ENCODE measurements at regions not wholly inside any gene's neighbourhood (a gene's known extent, or its start where the extent isn't known, plus 50 kb on each side); places are given as distances from the start of the nearest gene placed in this dataset.

- POLR2A ChIA-PET: no interaction called here
- CTCF ChIA-PET: interaction anchor here (1.7 kb wide), 1 partner anchor 10 kb away, joined by 6 read pairs; no protein-coding TSS in a partner anchor
- no peak for DNase-seq (ENCODE audit: extremely low spot score)
- TF ChIP-seq, protein P1, sequence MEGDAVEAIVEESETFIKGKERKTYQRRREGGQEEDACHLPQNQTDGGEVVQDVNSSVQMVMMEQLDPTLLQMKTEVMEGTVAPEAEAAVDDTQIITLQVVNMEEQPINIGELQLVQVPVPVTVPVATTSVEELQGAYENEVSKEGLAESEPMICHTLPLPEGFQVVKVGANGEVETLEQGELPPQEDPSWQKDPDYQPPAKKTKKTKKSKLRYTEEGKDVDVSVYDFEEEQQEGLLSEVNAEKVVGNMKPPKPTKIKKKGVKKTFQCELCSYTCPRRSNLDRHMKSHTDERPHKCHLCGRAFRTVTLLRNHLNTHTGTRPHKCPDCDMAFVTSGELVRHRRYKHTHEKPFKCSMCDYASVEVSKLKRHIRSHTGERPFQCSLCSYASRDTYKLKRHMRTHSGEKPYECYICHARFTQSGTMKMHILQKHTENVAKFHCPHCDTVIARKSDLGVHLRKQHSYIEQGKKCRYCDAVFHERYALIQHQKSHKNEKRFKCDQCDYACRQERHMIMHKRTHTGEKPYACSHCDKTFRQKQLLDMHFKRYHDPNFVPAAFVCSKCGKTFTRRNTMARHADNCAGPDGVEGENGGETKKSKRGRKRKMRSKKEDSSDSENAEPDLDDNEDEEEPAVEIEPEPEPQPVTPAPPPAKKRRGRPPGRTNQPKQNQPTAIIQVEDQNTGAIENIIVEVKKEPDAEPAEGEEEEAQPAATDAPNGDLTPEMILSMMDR (IDR thresholded peaks at IDR 0.05; ENCODE audit: control extremely low read depth, extremely low read depth, low read depth, missing control alignments): no peak
Measured at GRCh38 chr4:106512706-106513105, 144.1 kb upstream of the GIMD1 start.

GRCh38 chr4:106507440-106507839, 138.9 kb upstream of the GIMD1 start:
- no peak for DNase-seq (ENCODE audit: extremely low spot score)
- POLR2A ChIA-PET: no interaction called here
- CTCF ChIA-PET: interaction anchor here (1.6 kb wide), 1 partner anchor 15 kb away, joined by 3 read pairs; no protein-coding TSS in a partner anchor
- TF ChIP-seq, protein P1 (IDR thresholded peaks at IDR 0.05; ENCODE audit: control extremely low read depth, extremely low read depth, low read depth, missing control alignments): no peak

DNA sequence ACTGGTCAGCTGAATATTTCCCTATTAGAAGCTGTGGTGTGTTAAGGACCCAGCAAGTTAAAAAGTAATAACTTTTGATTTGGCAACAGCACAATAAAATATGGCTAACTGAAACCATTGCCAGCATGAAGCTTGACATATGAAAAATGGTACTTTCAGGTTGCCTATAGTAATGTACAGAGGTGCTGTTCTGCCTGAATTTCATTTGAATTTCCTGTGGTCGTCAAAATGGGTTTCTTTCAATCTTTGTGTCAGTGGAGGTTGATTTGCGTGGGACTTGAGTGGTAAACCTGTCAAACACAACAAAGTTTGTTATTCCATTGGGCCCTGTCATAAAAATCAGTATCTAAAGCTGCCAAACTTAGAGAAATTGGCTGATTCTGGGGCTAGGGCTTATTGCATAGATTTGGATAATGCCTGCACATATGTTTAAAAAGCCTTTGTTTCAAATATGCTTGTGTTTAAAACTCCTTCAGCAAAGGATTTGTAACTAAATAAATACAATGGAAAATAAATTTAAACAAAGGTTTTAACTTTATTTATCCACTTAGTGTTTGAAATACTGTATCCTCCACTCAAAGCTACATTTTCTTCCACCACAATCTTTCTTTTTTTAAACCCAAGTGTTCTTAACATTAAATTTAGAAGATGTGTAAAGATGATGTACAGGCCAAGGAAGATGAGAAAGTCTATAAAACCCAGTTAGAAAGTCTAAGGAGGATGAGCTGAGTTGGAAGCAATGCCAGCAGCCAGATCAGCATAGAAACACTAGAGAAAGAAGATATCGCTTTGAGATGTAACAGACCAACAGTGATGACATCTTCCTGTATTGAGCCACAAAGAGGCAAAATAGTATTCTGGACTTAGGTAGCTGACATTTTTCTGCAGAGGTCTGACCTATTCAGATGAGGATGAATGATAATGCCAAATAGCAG, 134.8 kb upstream of the GIMD1 start:
- TF ChIP-seq, protein P1 (IDR thresholded peaks at IDR 0.05; ENCODE audit: control extremely low read depth, extremely low read depth, low read depth, missing control alignments): no peak
- ChIA-PET CTCF (interaction anchor here (0.9 to 2.6 kb wide), 11 partner anchors 10 to 265 kb away, joined by 3 to 21 read pairs (median 4); no protein-coding TSS in a partner anchor), POLR2A (no interaction called here)
- no peak for DNase-seq (ENCODE audit: extremely low spot score)

DNA sequence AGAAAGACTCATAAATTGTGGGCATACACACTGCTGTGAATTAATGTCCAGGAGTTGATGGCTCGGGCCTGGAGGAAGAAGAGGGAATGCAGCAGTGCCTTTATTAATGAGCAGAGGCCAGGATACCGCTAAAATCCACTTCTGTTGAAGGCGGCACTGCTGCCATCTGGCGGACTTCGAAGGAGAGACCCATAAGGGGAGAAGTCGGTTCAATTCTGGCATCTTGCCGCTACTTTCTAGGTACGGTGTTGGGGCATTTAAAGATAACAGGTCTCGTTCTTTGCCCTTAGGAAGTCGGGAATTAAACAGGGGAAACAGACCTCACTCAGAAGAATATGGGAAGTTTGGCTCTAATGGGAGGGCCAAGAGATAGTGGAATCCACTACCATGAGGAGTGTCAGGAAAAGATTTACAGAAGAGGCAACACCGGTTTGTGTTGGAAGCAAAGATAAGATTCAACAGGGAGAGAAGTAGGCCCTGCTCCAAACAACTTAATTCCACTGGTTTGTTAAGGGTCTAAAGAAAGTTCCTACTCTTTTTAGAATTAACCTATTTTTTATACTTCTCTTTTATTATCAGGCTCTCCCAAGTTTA, 133.6 kb upstream of the GIMD1 start:
- TF ChIP-seq, protein P1 (IDR thresholded peaks at IDR 0.05; ENCODE audit: control extremely low read depth, extremely low read depth, low read depth, missing control alignments): peak; percentile 64
- POLR2A ChIA-PET: no interaction called here
- CTCF ChIA-PET: interaction anchor here (1.1 to 1.9 kb wide), 4 partner anchors 10 to 233 kb away, joined by 3 to 8 read pairs (median 4); no protein-coding TSS in a partner anchor
- peak; percentile 46 for DNase-seq (ENCODE audit: extremely low spot score)

- POLR2A ChIA-PET: no interaction called here
- TF ChIP-seq, protein P1 (IDR thresholded peaks at IDR 0.05; ENCODE audit: control extremely low read depth, extremely low read depth, low read depth, missing control alignments): no peak
- DNase-seq (ENCODE audit: extremely low spot score): no peak
- CTCF ChIA-PET: no interaction called here
Measured at GRCh38 chr4:106497271-106497670, 128.7 kb upstream of the GIMD1 start.

DNA sequence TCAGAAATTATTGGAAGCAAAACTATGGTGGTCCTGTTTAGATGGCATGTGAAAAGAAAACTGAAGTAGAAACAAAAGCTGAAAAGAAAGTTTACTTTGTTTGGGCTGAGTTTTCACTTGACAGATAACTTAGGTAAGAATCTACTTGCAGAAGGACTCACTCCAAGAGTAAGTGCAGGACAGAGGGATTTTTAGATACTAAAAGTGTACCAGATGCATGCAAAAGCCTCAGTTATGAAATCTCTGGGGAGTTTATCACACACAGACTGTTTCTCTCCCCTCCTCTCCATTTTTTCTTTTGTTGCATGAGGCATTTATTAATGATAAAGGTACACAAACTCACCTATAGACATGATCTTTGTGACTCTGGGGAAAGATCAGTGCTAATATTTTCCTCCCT, 127.5 kb upstream of the GIMD1 start:
- no peak for DNase-seq (ENCODE audit: extremely low spot score)
- TF ChIP-seq, protein P1 (IDR thresholded peaks at IDR 0.05; ENCODE audit: control extremely low read depth, extremely low read depth, low read depth, missing control alignments): no peak
- CTCF ChIA-PET: no interaction called here
- POLR2A ChIA-PET: interaction anchor here (0.7 kb wide), 1 partner anchor 73 kb away, joined by 3 read pairs; no protein-coding TSS in a partner anchor
